ENCODE measurements at regions not wholly inside any gene's neighbourhood (a gene's known extent, or its start where the extent isn't known, plus 50 kb on each side); places are given as distances from the start of the nearest gene placed in this dataset.

DNA sequence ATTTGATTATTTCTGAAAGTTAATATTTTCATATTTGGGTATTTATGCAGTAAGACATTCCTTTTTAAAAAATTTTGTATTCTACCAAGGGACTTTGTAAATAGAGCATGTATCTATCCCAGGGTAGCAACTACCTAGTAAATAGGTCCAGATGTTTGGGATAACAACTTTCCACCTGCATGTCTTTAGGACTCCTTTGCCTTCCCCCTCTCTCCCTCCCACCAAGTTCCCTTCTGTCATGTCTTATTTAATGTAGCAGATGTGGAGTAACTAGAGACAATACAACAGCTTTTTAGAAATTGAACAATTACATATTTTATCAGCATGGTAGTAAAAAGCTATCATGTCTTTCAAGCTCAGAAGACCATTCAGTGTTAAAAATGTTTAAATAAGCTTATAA is 821.0 kb downstream of the C4orf33 start:
- Mint-ChIP-seq H3K27me3 (no peaks in the 10 kb centered on the region), H3K9me3 (ENCODE audit: insufficient read depth) (no peaks in the 10 kb centered on the region), H3K27ac (no peak overlapping the region), H3K4me1 (no peaks in the 10 kb centered on the region), H3K4me3 (no peak overlapping the region)
- H3K9ac ChIP-seq (ENCODE audit: low read length): no peak overlapping the region
- no peak overlapping the region for H3K4me2 ChIP-seq (replicated peaks; ENCODE audit: low read depth, low read length, poor library complexity, severe bottlenecking)
- TF ChIP-seq, protein P1, sequence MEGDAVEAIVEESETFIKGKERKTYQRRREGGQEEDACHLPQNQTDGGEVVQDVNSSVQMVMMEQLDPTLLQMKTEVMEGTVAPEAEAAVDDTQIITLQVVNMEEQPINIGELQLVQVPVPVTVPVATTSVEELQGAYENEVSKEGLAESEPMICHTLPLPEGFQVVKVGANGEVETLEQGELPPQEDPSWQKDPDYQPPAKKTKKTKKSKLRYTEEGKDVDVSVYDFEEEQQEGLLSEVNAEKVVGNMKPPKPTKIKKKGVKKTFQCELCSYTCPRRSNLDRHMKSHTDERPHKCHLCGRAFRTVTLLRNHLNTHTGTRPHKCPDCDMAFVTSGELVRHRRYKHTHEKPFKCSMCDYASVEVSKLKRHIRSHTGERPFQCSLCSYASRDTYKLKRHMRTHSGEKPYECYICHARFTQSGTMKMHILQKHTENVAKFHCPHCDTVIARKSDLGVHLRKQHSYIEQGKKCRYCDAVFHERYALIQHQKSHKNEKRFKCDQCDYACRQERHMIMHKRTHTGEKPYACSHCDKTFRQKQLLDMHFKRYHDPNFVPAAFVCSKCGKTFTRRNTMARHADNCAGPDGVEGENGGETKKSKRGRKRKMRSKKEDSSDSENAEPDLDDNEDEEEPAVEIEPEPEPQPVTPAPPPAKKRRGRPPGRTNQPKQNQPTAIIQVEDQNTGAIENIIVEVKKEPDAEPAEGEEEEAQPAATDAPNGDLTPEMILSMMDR (IDR thresholded peaks at IDR 0.05): no peak
- no peak for TF ChIP-seq EZH2 (IDR thresholded peaks at IDR 0.05; ENCODE audit: borderline replicate concordance, insufficient read depth, low read depth, low read length, poor library complexity, severe bottlenecking)
- no peaks in the 10 kb centered on the region for H3K4me1 ChIP-seq (ENCODE audit: control insufficient read depth in 2 of 2, insufficient read depth in 2 of 2, low read length in 2 of 2)
- ChIA-PET CTCF (no interaction called here), POLR2A (no interaction called here)
- no peak overlapping the region for H2AFZ ChIP-seq (ENCODE audit: insufficient read depth, low read depth, low read length, poor library complexity, severe bottlenecking)
- no peak overlapping the region for H3K4me3 ChIP-seq (ENCODE audit: control extremely low read depth in 1 of 5, extremely low read depth in 1 of 5, insufficient read depth in 1 of 5, low read depth in 2 of 5, low read length in 4 of 5)
- H3K27me3 ChIP-seq (replicated peaks in 1 of 4; ENCODE audit: control extremely low read depth in 1 of 4, control insufficient read depth in 3 of 4, insufficient read depth in 4 of 4, low read length in 3 of 4): no peaks in the 10 kb centered on the region
- ATAC-seq (ENCODE audit: low read depth): no peak
- no peaks in the 10 kb centered on the region for H3K36me3 ChIP-seq (replicated peaks in 1 of 2; ENCODE audit: control extremely low read depth in 1 of 2, control insufficient read depth in 1 of 2, extremely low read depth in 1 of 2, insufficient read depth in 2 of 2, low read length in 1 of 2)
- no peaks in the 10 kb centered on the region for H3K79me2 ChIP-seq (ENCODE audit: control insufficient read depth, insufficient read depth, low read length)
- intact Hi-C loops (cut with micrococcal nuclease): no loop called here
- H3K9me3 ChIP-seq (ENCODE audit: control extremely low read depth in 1 of 3, control insufficient read depth in 2 of 3, insufficient read depth in 1 of 3, low read length in 2 of 3): no peaks in the 10 kb centered on the region
- DNase-seq: no peak
- H3K27ac ChIP-seq (ENCODE audit: low read length in 2 of 2): no peak overlapping the region
- no peaks in the 10 kb centered on the region for H4K20me1 ChIP-seq (ENCODE audit: control insufficient read depth, insufficient read depth, low read length, poor library complexity, severe bottlenecking)

- ChIA-PET POLR2A (no interaction called here), CTCF (no interaction called here)
- no peak overlapping the region for H3K4me3 ChIP-seq (ENCODE audit: control extremely low read depth in 1 of 5, extremely low read depth in 1 of 5, insufficient read depth in 1 of 5, low read depth in 2 of 5, low read length in 4 of 5)
Measured at GRCh38 chr4:129917651-129918050, 821.7 kb downstream of the C4orf33 start.

More at GRCh38 chr4:129917651-129918050, 821.7 kb downstream of the C4orf33 start:
- Mint-ChIP-seq H3K27me3 (no peaks in the 10 kb centered on the region), H3K27ac (no peak overlapping the region), H3K9me3 (ENCODE audit: insufficient read depth) (no peaks in the 10 kb centered on the region), H3K4me1 (no peaks in the 10 kb centered on the region), H3K4me3 (no peak overlapping the region)
- Histone ChIP-seq H3K36me3 (replicated peaks in 1 of 2; ENCODE audit: control extremely low read depth in 1 of 2, control insufficient read depth in 1 of 2, extremely low read depth in 1 of 2, insufficient read depth in 2 of 2, low read length in 1 of 2) (no peaks in the 10 kb centered on the region), H3K4me2 (replicated peaks; ENCODE audit: low read depth, low read length, poor library complexity, severe bottlenecking) (no peak overlapping the region), H3K9ac (ENCODE audit: low read length) (no peak overlapping the region), H3K27me3 (replicated peaks in 1 of 4; ENCODE audit: control extremely low read depth in 1 of 4, control insufficient read depth in 3 of 4, insufficient read depth in 4 of 4, low read length in 3 of 4) (no peaks in the 10 kb centered on the region), H3K4me1 (ENCODE audit: control insufficient read depth in 2 of 2, insufficient read depth in 2 of 2, low read length in 2 of 2) (no peaks in the 10 kb centered on the region), H2AFZ (ENCODE audit: insufficient read depth, low read depth, low read length, poor library complexity, severe bottlenecking) (no peak overlapping the region), H3K9me3 (ENCODE audit: control extremely low read depth in 1 of 3, control insufficient read depth in 2 of 3, insufficient read depth in 1 of 3, low read length in 2 of 3) (no peaks in the 10 kb centered on the region), H3K79me2 (ENCODE audit: control insufficient read depth, insufficient read depth, low read length) (no peaks in the 10 kb centered on the region), H4K20me1 (ENCODE audit: control insufficient read depth, insufficient read depth, low read length, poor library complexity, severe bottlenecking) (no peaks in the 10 kb centered on the region), H3K27ac (ENCODE audit: low read length in 2 of 2) (no peak overlapping the region)
- WGBS (ENCODE audit: insufficient coverage): 90% methylated on average over 2 of the region's 2 CpGs
- DNase-seq (no peak), ATAC-seq (ENCODE audit: low read depth) (no peak)
- TF ChIP-seq EZH2 (IDR thresholded peaks at IDR 0.05; ENCODE audit: borderline replicate concordance, insufficient read depth, low read depth, low read length, poor library complexity, severe bottlenecking): no peak
- TF ChIP-seq, protein P1 (IDR thresholded peaks at IDR 0.05): no peak
- intact Hi-C loops (cut with micrococcal nuclease): no loop called here

Data from B cell (primary cell).